Kidney (tissue), 13 donors: ENCODE measurements at regions not wholly inside any gene's neighbourhood (a gene's known extent, or its start where the extent isn't known, plus 50 kb on each side); places are given as distances from the start of the nearest gene placed in this dataset.

ENCODE experiments used
- DNase-seq, 5 donors: peaks; one replicate each; pipeline ENCODE4 v3.0.0-alpha.2; 2013 to 2020
- FAIRE-seq: peaks from 2 replicates; lab custom pipeline; 2012; peaks lifted over from hg19 to GRCh38; lab: Jason Lieb, UNC
- H3K27ac ChIP-seq, 2 donors: one replicate each; pipeline ENCODE4 v1.7.0; 2013; ENCODE audit warnings: low read depth in 2 of 2, low read length in 2 of 2, inconsistent platforms in 1 of 2
- H3K27me3 ChIP-seq: one replicate; pipeline ENCODE4 v1.7.1; 2013; ENCODE audit warnings: low read length, inconsistent platforms; ENCODE audit not compliant: control insufficient read depth, insufficient read depth
- H3K36me3 ChIP-seq, 3 donors: one replicate each; pipeline versions ENCODE4 v1.7.0 to v1.7.1; 2013; ENCODE audit warnings: low read length in 3 of 3, control low read depth in 1 of 3, inconsistent platforms in 1 of 3; ENCODE audit not compliant: insufficient read depth in 3 of 3, control insufficient read depth in 2 of 3
- H3K4me1 ChIP-seq, 3 donors: one replicate each; pipeline versions ENCODE4 v1.7.0 to v1.7.1; 2013; ENCODE audit warnings: low read length in 3 of 3, inconsistent platforms in 1 of 3, low read depth in 1 of 3; ENCODE audit not compliant: control insufficient read depth in 2 of 3, insufficient read depth in 2 of 3
- H3K4me3 ChIP-seq, 3 donors: one replicate each; pipeline versions ENCODE4 v1.7.0 to v1.8.1; 2013; ENCODE audit warnings: low read length in 3 of 3, control low read depth in 1 of 3, inconsistent platforms in 1 of 3
- H3K9ac ChIP-seq, 3 donors: one replicate each; pipeline versions ENCODE4 v1.7.0 to v1.7.1; 2013; ENCODE audit warnings: low read length in 3 of 3, control low read depth in 1 of 3, inconsistent platforms in 1 of 3
- H3K9me3 ChIP-seq, 3 donors: one replicate each; pipeline versions ENCODE4 v1.7.0 to v1.7.1; 2013; ENCODE audit warnings: low read length in 3 of 3, control low read depth in 1 of 3, inconsistent platforms in 1 of 3; ENCODE audit not compliant: control insufficient read depth in 2 of 3, insufficient read depth in 1 of 3
- intact Hi-C: fragments of 100-400 bp; cut with DNase I; formaldehyde crosslinking; loops from one replicate; pipeline ENCODE4 v1.11.1; 2022
- TF ChIP-seq, protein P1 (sequence below): IDR thresholded peaks from 3 replicates; pipeline ENCODE4 v1.5.1; 2012; ENCODE audit warnings: mild to moderate bottlenecking, moderate library complexity, borderline replicate concordance; ENCODE audit not compliant: insufficient read depth; ENCODE audit errors: extremely low read depth
- donor health status: control.
- donor health status: control.
- donor health status: control.
- donor health status: control.
- donor health status: control.
- donor health status: DM: yes; HTN: yes; CAD: no.
- donor health status: Normal renal cell carcinoma (clear cell type).

DNA sequence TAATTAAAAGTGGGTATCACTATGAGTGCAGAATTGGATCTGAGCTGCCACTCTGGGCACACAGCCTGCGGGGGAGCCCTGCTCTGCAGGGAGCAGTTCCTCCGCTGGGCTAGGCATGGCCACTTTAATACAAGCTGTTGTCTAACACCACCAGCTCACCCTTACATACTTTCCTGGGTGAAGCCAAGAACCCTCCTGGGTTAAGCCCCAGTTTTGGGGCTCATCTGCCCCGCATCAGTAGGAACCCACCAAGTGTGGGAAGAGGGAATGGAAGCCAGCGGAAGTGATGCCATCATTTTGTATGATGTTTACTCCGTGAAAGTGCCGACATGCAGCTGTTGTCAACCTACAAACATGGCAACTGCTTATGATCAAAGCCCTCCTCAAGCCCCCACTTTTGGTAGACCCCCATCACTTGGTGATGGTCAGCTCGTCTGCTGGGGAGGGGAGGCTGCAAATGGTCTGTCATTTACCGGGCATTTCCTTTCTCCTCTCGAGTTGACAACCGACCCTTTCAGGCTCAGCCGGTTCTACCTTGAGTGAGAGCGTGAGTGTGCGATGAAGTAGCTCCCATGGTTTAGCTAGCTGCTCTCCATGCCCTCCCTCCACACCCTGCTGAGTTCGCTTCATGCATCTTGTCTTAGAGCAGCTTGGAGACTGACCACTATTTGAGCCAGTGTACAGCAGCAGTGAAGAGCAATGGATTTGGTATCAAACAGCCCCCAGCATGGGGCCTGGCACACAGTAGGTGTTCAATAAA is 95.3 kb upstream of the IER5L start:
- Histone ChIP-seq H3K36me3 (no peaks in the 10 kb centered on the region), H3K4me3 (no peak overlapping the region), H3K27ac (no peak overlapping the region), H3K27me3 (no peaks in the 10 kb centered on the region), H3K9me3 (no peaks in the 10 kb centered on the region), H3K4me1 (no peaks in the 10 kb centered on the region), H3K9ac (no peak overlapping the region)
- intact Hi-C loops: no loop called here
- FAIRE-seq (no peak), DNase-seq (peak in 2 of 5 donors; percentile 20 to 22)
- TF ChIP-seq, protein P1, sequence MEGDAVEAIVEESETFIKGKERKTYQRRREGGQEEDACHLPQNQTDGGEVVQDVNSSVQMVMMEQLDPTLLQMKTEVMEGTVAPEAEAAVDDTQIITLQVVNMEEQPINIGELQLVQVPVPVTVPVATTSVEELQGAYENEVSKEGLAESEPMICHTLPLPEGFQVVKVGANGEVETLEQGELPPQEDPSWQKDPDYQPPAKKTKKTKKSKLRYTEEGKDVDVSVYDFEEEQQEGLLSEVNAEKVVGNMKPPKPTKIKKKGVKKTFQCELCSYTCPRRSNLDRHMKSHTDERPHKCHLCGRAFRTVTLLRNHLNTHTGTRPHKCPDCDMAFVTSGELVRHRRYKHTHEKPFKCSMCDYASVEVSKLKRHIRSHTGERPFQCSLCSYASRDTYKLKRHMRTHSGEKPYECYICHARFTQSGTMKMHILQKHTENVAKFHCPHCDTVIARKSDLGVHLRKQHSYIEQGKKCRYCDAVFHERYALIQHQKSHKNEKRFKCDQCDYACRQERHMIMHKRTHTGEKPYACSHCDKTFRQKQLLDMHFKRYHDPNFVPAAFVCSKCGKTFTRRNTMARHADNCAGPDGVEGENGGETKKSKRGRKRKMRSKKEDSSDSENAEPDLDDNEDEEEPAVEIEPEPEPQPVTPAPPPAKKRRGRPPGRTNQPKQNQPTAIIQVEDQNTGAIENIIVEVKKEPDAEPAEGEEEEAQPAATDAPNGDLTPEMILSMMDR: no peak

DNA sequence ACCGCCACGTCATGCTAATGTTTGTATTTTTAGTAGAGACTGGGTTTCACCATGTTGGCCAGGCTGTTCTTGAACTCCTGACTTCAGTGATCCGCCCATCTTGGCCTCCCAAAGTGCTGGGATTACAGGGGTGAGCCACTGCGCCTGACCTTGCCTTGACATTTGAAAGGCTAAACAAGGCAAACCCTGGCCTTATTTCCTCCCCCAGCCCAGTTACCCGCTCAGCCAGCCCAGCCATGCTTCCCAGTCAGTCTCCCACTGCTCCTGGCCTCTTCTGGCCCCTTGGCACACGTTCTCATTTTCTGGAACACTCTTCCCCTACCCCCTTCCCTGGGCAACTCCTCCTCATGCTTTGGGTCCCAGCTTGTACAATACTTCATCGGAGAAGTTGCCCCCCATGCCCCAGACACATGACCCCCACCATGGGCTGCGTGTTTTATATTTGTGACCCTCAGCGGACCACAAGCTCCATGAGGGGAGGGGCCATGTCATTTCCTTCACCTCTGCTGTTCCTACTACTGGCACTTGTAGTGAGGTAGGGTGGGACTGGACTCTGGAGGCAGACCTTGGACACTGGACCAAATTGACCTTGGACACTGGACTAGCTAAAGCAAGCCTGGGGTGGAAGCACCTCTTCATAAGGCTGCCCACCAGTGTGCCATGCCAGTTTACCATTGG is 94.4 kb upstream of the IER5L start:
- Histone ChIP-seq H3K4me1 (no peaks in the 10 kb centered on the region), H3K9me3 (no peaks in the 10 kb centered on the region), H3K27ac (no peak overlapping the region), H3K4me3 (no peak overlapping the region), H3K36me3 (no peaks in the 10 kb centered on the region), H3K9ac (no peak overlapping the region), H3K27me3 (no peaks in the 10 kb centered on the region)
- FAIRE-seq (no peak), DNase-seq (peak in 2 of 5 donors; percentile 14 to 30)
- intact Hi-C loops: no loop called here
- TF ChIP-seq, protein P1: no peak

DNA sequence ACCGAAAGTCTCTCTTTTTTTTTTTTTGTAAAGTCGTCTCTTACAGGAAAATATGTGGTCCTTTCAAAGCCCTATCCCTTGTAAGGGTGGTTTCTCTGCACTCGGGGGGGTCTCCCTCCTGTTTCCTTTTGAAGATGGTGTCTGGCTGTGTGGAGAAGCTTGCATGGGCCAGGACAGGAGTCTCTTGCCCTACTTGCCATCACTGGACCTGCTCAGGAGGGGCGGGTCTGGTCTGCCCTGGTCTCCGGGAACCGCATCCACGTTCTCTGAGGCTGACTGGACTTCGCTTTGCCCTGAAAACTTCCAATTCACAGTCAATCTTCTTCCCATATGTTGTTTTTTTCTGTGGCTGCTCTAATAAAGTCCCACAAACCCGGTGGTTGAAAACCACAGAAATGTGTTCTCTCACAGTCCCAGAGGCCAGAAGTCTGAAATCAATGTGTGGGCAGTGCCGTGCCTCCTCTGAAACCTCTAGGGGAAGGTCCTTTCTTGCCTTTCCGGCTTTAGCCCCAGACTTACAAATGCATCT is 92.9 kb upstream of the IER5L start:
- no peaks in the 10 kb centered on the region for H3K4me1 ChIP-seq
- no peak overlapping the region for H3K27ac ChIP-seq
- no peaks in the 10 kb centered on the region for H3K9me3 ChIP-seq
- intact Hi-C loops: no loop called here
- no peak overlapping the region for H3K4me3 ChIP-seq
- FAIRE-seq (no peak), DNase-seq (peak in 2 of 5 donors; percentile 24 to 33)
- TF ChIP-seq, protein P1: no peak
- H3K27me3 ChIP-seq: no peaks in the 10 kb centered on the region
- no peaks in the 10 kb centered on the region for H3K36me3 ChIP-seq
- H3K9ac ChIP-seq: no peak overlapping the region
